K562 (cell line): ENCODE measurements at regions not wholly inside any gene's neighbourhood (a gene's known extent, or its start where the extent isn't known, plus 50 kb on each side); places are given as distances from the start of the nearest gene placed in this dataset.

Experiments
- ATAC-seq: fragments of 200-7000 bp; cut with Tn5 transposase; 3 replicates; pipeline ENCODE4 v1.9.1; 2020; ENCODE audit warnings: moderate library complexity
- BruUV-seq: library from RNA; stranded (reverse); fragments of 400-500 nt; replicated peaks from 2 replicates; lab custom pipeline; 2021; lab: Mats Ljungman, UMichigan
- CTCF ChIA-PET: fragments of 300-600 bp; formaldehyde crosslinking; extraction: SDS; loops from one replicate; lab custom pipeline; 2021; ENCODE audit warnings: low intra/inter-chr PET ratio; lab: Yijun Ruan, JAX
- POLR2A ChIA-PET: fragments of 300-600, 350-650 bp; sonication (Branson Sonifier 250); formaldehyde crosslinking; extraction: SDS; loops from one replicate; lab custom pipeline; 2021; ENCODE audit warnings: antibody characterized with exemption, inconsistent platforms; lab: Yijun Ruan, JAX
- DNase-seq, 4 experiments: peaks; one replicate each; pipeline versions ENCODE4 v3.0.0 to v3.0.0-alpha.2; 2011 to 2018; ENCODE audit warnings: low spot score in 3 of 4, mixed read lengths in 3 of 4; ENCODE audit errors: extremely low read depth in 1 of 4
- FAIRE-seq: peaks from 2 replicates; lab custom pipeline; 2011; peaks lifted over from hg19 to GRCh38; lab: Jason Lieb, UNC
- H2AFZ ChIP-seq: 2 replicates; pipeline ENCODE4 v1.6.0; 2011; ENCODE audit warnings: low read depth, low read length, control low read depth, inconsistent platforms
- H3K27ac ChIP-seq: fragments of 200-600 bp; 3 replicates; pipeline ENCODE4 v1.8.0; 2011; ENCODE audit warnings: low read depth, mild to moderate bottlenecking, control low read depth, inconsistent platforms, low read length, moderate library complexity, mixed read lengths; ENCODE audit errors: extremely low read depth
- H3K27me3 ChIP-seq, 2 experiments: fragments of 300-600 bp in 1 of 2; 2 replicates in 1 of 2; 3 replicates in 1 of 2; pipeline versions ENCODE4 v1.6.0 to v1.8.0; 2011; ENCODE audit warnings: inconsistent platforms in 2 of 2, low read length in 2 of 2, mild to moderate bottlenecking in 1 of 2, mixed read lengths in 1 of 2, moderate library complexity in 1 of 2; ENCODE audit not compliant: control insufficient read depth in 2 of 2, insufficient read depth in 2 of 2
- H3K36me3 ChIP-seq: fragments of 300-600 bp; 3 replicates; pipeline ENCODE4 v1.8.0; 2011; ENCODE audit warnings: mild to moderate bottlenecking, low read length, inconsistent platforms; ENCODE audit not compliant: control insufficient read depth, insufficient read depth
- H3K4me1 ChIP-seq, 2 experiments: fragments of 200-600 bp in 1 of 2; replicated peaks in 1 of 2; 2 replicates in 1 of 2; 3 replicates in 1 of 2; pipeline versions ENCODE4 v1.5.1 to v1.8.0; 2011; ENCODE audit warnings: inconsistent platforms in 2 of 2, low read length in 2 of 2, mild to moderate bottlenecking in 1 of 2, mixed read lengths in 1 of 2, moderate library complexity in 1 of 2; ENCODE audit not compliant: control insufficient read depth in 2 of 2, insufficient read depth in 2 of 2
- H3K4me2 ChIP-seq: 2 replicates; pipeline ENCODE4 v1.6.1; 2011; ENCODE audit warnings: low read length, control low read depth, inconsistent platforms, mixed read lengths; ENCODE audit not compliant: insufficient read depth
- H3K4me3 ChIP-seq: fragments of 200-600 bp; sonication (generic), shearing (Covaris generic); 2 replicates; pipeline ENCODE4 v1.5.1; 2016; ENCODE audit warnings: control low read depth, inconsistent platforms
- H3K79me2 ChIP-seq: fragments of 200-600 bp; 3 replicates; pipeline ENCODE4 v1.8.0; 2011; ENCODE audit warnings: low read length, inconsistent platforms; ENCODE audit not compliant: control insufficient read depth, insufficient read depth
- H3K9ac ChIP-seq, 2 experiments: 2 replicates each; pipeline versions ENCODE4 v1.6.0 to v1.6.1; 2011; ENCODE audit warnings: low read depth in 2 of 2, low read length in 2 of 2, control low read depth in 1 of 2, inconsistent platforms in 1 of 2, mild to moderate bottlenecking in 1 of 2, mixed read lengths in 1 of 2; ENCODE audit not compliant: insufficient read depth in 1 of 2
- H3K9me1 ChIP-seq: one replicate; pipeline ENCODE4 v1.6.0; 2011; ENCODE audit warnings: inconsistent platforms, mild to moderate bottlenecking, low read length, moderate library complexity; ENCODE audit not compliant: control insufficient read depth, insufficient read depth
- H3K9me3 ChIP-seq: replicated peaks from 2 replicates; pipeline ENCODE4 v1.5.1; 2011; ENCODE audit warnings: low read depth, low read length, inconsistent platforms; ENCODE audit not compliant: control insufficient read depth, insufficient read depth
- H4K20me1 ChIP-seq: replicated peaks from 2 replicates; pipeline ENCODE4 v1.6.1; 2011; ENCODE audit warnings: low read length, inconsistent platforms, mixed read lengths; ENCODE audit not compliant: control insufficient read depth, insufficient read depth
- ARID3B ChIP-seq: fragments of 250-450 bp; sonication (Bioruptor Pico); IDR thresholded peaks from 2 replicates; pipeline ENCODE4 v1.4.0; 2020; ENCODE audit warnings: borderline replicate concordance
- GABPA ChIP-seq: fragments of 200-800 bp; sonication (Bioruptor generic); conservative IDR thresholded peaks from 2 replicates; pipeline ENCODE4 v1.6.1; 2016; ENCODE audit warnings: low read depth, missing genetic modification characterization, missing compliant biosample characterization
- PHF21A ChIP-seq: fragments of 450-650 bp; IDR thresholded peaks from 2 replicates; pipeline ENCODE4 v1.6.1; 2017; ENCODE audit warnings: low read depth, borderline replicate concordance
- RFX1 ChIP-seq: fragments of 450-650 bp; IDR thresholded peaks from 2 replicates; pipeline ENCODE4 v1.6.1; 2016; ENCODE audit warnings: mild to moderate bottlenecking, moderate library complexity
- SMARCA4 ChIP-seq: fragments of 450-650 bp; IDR thresholded peaks from 2 replicates; pipeline ENCODE4 v1.6.1; 2016
- STAT5A ChIP-seq: IDR thresholded peaks from 2 replicates; pipeline ENCODE4 v1.6.1; 2012; ENCODE audit warnings: low read length, inconsistent platforms, borderline replicate concordance
- STAT5B ChIP-seq: fragments of 250-450 bp; sonication (Bioruptor Pico); IDR thresholded peaks from 2 replicates; pipeline ENCODE4 v1.8.0; 2021; ENCODE audit warnings: mild to moderate bottlenecking, inconsistent platforms
- TAL1 ChIP-seq: fragments of 450-650 bp; IDR thresholded peaks from 2 replicates; pipeline ENCODE4 v1.6.1; 2016; ENCODE audit warnings: mild to moderate bottlenecking
- VEZF1 ChIP-seq: fragments of 200-800 bp; sonication (Bioruptor generic); IDR thresholded peaks from 2 replicates; pipeline ENCODE4 v1.6.1; 2017; ENCODE audit warnings: missing genetic modification characterization, missing compliant biosample characterization
- ZBTB17 ChIP-seq: fragments of 450-650 bp; formaldehyde crosslinking; IDR thresholded peaks from 2 replicates; pipeline ENCODE4 v1.4.0; 2020; ENCODE audit warnings: mild to moderate bottlenecking
- ZBTB7A ChIP-seq: IDR thresholded peaks from 2 replicates; pipeline ENCODE4 v1.6.1; 2011; ENCODE audit warnings: low read depth, mild to moderate bottlenecking, low read length, moderate library complexity, borderline replicate concordance; ENCODE audit not compliant: control insufficient read depth
- ZNF398 ChIP-seq: fragments of 250-450 bp; sonication (Bioruptor Pico); IDR thresholded peaks from 2 replicates; pipeline ENCODE4 v1.8.0; 2021; ENCODE audit warnings: moderate library complexity, mild to moderate bottlenecking, inconsistent platforms
- ZNF778 ChIP-seq: fragments of 450-650 bp; formaldehyde crosslinking; IDR thresholded peaks from 2 replicates; pipeline ENCODE4 v1.4.0; 2020; ENCODE audit warnings: mild to moderate bottlenecking, moderate library complexity
- WGBS: fragments of 100-300 bp; shearing (Covaris generic); methylation state at CpG from one replicate; pipeline ENCODE4 v1.1.6; 2016; ENCODE audit warnings: low coverage, mixed read lengths; ENCODE audit not compliant: insufficient coverage; ENCODE audit errors: missing lambda C conversion rate; 5-methylcytosine and 5-hydroxymethylcytosine counted together
- in situ Hi-C: fragments of 300-500 bp; cut with MboI; formaldehyde crosslinking; loops from 4 replicates; pipeline ENCODE4 v1.15.0; 2018; ENCODE audit warnings: inconsistent platforms, mixed read lengths
- intact Hi-C: fragments of 100-400 bp; cut with micrococcal nuclease; formaldehyde crosslinking; loops from 2 replicates; pipeline ENCODE4 v1.14.2; 2022
- TF ChIP-seq, protein P1 (sequence below), 3 experiments: fragments of 200-800 bp in 1 of 3; sonication (Bioruptor generic) in 1 of 3; sonication (generic) in 1 of 3; formaldehyde crosslinking in 1 of 3; IDR thresholded peaks; 2 replicates each; pipeline versions ENCODE4 v1.6.1 to v1.8.0; 2016 to 2022; ENCODE audit warnings: mild to moderate bottlenecking in 2 of 3, missing compliant biosample characterization in 2 of 3, missing genetic modification characterization in 2 of 3, missing genetic modification reagents in 1 of 3

- TF ChIP-seq ARID3B (CRISPR knock-in tag) (no peak), STAT5A (no peak), RFX1 (no peak)
These were observed 138.9 kb downstream of the C16orf95 start (continued) for GRCh38 chr16:87178177-87178863.

DNA sequence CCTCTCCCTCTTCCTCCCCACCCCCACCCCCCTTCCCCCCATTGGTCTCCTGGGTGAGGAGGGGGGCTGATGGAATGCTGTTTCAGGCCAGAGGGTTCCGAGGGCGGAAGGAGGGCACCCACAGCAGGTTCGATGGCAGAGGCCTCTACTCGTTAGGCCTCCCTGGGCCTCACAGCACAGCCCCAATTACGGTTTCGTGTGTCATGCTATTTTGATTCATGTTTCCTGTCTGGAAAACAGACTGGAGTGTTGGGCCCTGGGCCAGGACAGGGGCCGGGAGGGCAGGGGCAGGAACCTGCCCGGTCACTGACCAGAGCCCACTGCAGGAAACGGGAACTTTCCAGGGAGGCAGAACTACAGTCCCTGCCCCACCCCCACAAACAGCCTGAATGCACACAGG, 138.2 kb downstream of the C16orf95 start:
- Histone ChIP-seq H3K36me3 (no peaks in the 10 kb centered on the region), H4K20me1 (peaks cover 16% of the 10 kb centered on the region), H3K27me3 (peaks cover 20 to 64% of the 10 kb centered on the region in 2 experiments; a peak in 4 of 5 replicates), H3K27ac (no peak overlapping the region), H3K4me1 (peaks cover 0 to 3% of the 10 kb centered on the region in 2 experiments; a peak in 3 of 5 replicates), H3K79me2 (no peaks in the 10 kb centered on the region), H3K4me2 (no peak overlapping the region), H3K9me3 (no peaks in the 10 kb centered on the region), H3K4me3 (no peak overlapping the region), H3K9me1 (no peaks in the 10 kb centered on the region), H2AFZ (no peak overlapping the region), H3K9ac (no peak overlapping the region)
- no TSS peak for BruUV-seq
- WGBS = 5% methylated on average over 6 of the region's 9 CpGs
- CTCF ChIA-PET = no interaction called here
- DNase-seq = no peak
- no peak for FAIRE-seq
- no peak for ATAC-seq
- intact Hi-C loops = no loop called here
- POLR2A ChIA-PET = no interaction called here
- in situ Hi-C loops = no loop called here
- no peak for TF ChIP-seq TAL1
- TF ChIP-seq SMARCA4 = no peak
- no peak for TF ChIP-seq STAT5B (CRISPR knock-in tag)
- no peak for TF ChIP-seq ZNF398 (CRISPR knock-in tag)
- no peak for TF ChIP-seq ZBTB7A
- TF ChIP-seq, protein P1, sequence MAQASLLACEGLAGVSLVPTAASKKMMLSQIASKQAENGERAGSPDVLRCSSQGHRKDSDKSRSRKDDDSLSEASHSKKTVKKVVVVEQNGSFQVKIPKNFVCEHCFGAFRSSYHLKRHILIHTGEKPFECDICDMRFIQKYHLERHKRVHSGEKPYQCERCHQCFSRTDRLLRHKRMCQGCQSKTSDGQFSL (CRISPR knock-in tag; IDR thresholded peaks at IDR 0.05) = no peak
- TF ChIP-seq, protein P1 (tag; IDR thresholded peaks at IDR 0.05) = no peak
- TF ChIP-seq ZNF778 (CRISPR knock-in tag) = no peak
- 0 out of 2 replicates have a peak, but pooled peaks have one; percentile 21 for TF ChIP-seq ZBTB17 (CRISPR knock-in tag)
- peak; percentile 43 for TF ChIP-seq VEZF1 (CRISPR knock-in tag)
- peak; percentile 30 for TF ChIP-seq GABPA (tag)
- TF ChIP-seq PHF21A = no peak
